ENCODE measurements at regions not wholly inside any gene's neighbourhood (a gene's known extent, or its start where the extent isn't known, plus 50 kb on each side); places are given as distances from the start of the nearest gene placed in this dataset.

DNA sequence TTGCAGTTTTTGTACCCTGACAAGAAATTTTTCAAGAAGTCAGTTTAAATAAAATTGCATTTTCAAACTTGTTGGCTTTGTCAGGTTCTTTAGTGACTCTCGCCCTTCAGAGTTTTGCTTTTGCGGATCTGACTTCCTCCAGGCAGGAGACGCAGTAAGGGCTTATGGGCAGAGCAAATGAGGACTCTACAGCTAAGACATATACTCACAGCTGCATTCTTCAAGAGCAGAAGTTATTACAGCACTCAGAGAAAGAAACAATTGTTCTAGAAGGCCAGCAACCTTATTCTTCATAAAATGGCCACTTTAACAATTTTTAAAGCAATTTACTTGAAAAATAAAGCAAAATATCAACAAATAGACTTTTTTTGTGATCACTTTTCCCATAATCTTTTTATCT lies 438.8 kb upstream of the THRB start:
- TF ChIP-seq, protein P1, sequence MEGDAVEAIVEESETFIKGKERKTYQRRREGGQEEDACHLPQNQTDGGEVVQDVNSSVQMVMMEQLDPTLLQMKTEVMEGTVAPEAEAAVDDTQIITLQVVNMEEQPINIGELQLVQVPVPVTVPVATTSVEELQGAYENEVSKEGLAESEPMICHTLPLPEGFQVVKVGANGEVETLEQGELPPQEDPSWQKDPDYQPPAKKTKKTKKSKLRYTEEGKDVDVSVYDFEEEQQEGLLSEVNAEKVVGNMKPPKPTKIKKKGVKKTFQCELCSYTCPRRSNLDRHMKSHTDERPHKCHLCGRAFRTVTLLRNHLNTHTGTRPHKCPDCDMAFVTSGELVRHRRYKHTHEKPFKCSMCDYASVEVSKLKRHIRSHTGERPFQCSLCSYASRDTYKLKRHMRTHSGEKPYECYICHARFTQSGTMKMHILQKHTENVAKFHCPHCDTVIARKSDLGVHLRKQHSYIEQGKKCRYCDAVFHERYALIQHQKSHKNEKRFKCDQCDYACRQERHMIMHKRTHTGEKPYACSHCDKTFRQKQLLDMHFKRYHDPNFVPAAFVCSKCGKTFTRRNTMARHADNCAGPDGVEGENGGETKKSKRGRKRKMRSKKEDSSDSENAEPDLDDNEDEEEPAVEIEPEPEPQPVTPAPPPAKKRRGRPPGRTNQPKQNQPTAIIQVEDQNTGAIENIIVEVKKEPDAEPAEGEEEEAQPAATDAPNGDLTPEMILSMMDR (IDR thresholded peaks at IDR 0.05), result no peak
- no peak for TF ChIP-seq POLR2A (IDR thresholded peaks at IDR 0.05)
- TF ChIP-seq POLR2AphosphoS5 (IDR thresholded peaks at IDR 0.05; ENCODE audit: insufficient read depth in 1 of 2, low read depth in 1 of 2), result no peak
